Sigmoid colon (tissue), 4 donors: ENCODE measurements at regions not wholly inside any gene's neighbourhood (a gene's known extent, or its start where the extent isn't known, plus 50 kb on each side); places are given as distances from the start of the nearest gene placed in this dataset.

Source experiments
- POLR2A ChIP-seq, 2 donors: fragments of 450-650 bp; IDR thresholded peaks; one replicate each; pipeline ENCODE4 v1.6.1; 2016; ENCODE audit warnings: antibody characterized with exemption in 2 of 2, mild to moderate bottlenecking in 2 of 2, moderate library complexity in 2 of 2
- POLR2AphosphoS5 ChIP-seq, 4 donors: sonication (generic); formaldehyde crosslinking; IDR thresholded peaks; one replicate each; pipeline ENCODE4 v1.6.1; 2017; ENCODE audit warnings: antibody characterized with exemption in 4 of 4
- TF ChIP-seq, protein P1 (sequence below), 4 experiments: fragments of 450-650 bp in 3 of 4; fragments of 200-600 bp in 1 of 4; IDR thresholded peaks; one replicate each; pipeline ENCODE4 v1.5.1; 2016 to 2019; ENCODE audit warnings: antibody characterized with exemption in 4 of 4, mild to moderate bottlenecking in 3 of 4, moderate library complexity in 2 of 4

GRCh38 chr2:19733390-19733789 is 168.4 kb downstream of the TTC32 start:
- TF ChIP-seq POLR2A (IDR thresholded peaks at IDR 0.05) (no peak), POLR2AphosphoS5 (IDR thresholded peaks at IDR 0.05) (no peak)
- TF ChIP-seq, protein P1, sequence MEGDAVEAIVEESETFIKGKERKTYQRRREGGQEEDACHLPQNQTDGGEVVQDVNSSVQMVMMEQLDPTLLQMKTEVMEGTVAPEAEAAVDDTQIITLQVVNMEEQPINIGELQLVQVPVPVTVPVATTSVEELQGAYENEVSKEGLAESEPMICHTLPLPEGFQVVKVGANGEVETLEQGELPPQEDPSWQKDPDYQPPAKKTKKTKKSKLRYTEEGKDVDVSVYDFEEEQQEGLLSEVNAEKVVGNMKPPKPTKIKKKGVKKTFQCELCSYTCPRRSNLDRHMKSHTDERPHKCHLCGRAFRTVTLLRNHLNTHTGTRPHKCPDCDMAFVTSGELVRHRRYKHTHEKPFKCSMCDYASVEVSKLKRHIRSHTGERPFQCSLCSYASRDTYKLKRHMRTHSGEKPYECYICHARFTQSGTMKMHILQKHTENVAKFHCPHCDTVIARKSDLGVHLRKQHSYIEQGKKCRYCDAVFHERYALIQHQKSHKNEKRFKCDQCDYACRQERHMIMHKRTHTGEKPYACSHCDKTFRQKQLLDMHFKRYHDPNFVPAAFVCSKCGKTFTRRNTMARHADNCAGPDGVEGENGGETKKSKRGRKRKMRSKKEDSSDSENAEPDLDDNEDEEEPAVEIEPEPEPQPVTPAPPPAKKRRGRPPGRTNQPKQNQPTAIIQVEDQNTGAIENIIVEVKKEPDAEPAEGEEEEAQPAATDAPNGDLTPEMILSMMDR (IDR thresholded peaks at IDR 0.05) = no peak
